HG02938 (cell line): ENCODE measurements at regions not wholly inside any gene's neighbourhood (a gene's known extent, or its start where the extent isn't known, plus 50 kb on each side); places are given as distances from the start of the nearest gene placed in this dataset.
A peak's percentile ranks its signal among the peaks of the same experiment; 100 is the strongest.
"Not testable (repeated sequence)": the region's sequence is repeated elsewhere in the genome, so short reads cannot be mapped to it uniquely, and the experiment has no call there.

Experiments
- ATAC-seq: cut with Tn5 transposase; IDR thresholded peaks from one replicate; pipeline ENCODE4 v1.9.1; 2021; ENCODE audit warnings: mild to moderate bottlenecking, moderate library complexity; ENCODE audit not compliant: unreplicated experiment

GRCh38 chr10:53230651-53231050, 458.1 kb upstream of the MBL2 start:
- ATAC-seq, result no peak

- ATAC-seq, result no peak
Observed at GRCh38 chr10:53223851-53224250, 451.3 kb upstream of the MBL2 start.

GRCh38 chr10:53222806-53223205, 450.2 kb upstream of the MBL2 start:
- ATAC-seq, result no peak

DNA sequence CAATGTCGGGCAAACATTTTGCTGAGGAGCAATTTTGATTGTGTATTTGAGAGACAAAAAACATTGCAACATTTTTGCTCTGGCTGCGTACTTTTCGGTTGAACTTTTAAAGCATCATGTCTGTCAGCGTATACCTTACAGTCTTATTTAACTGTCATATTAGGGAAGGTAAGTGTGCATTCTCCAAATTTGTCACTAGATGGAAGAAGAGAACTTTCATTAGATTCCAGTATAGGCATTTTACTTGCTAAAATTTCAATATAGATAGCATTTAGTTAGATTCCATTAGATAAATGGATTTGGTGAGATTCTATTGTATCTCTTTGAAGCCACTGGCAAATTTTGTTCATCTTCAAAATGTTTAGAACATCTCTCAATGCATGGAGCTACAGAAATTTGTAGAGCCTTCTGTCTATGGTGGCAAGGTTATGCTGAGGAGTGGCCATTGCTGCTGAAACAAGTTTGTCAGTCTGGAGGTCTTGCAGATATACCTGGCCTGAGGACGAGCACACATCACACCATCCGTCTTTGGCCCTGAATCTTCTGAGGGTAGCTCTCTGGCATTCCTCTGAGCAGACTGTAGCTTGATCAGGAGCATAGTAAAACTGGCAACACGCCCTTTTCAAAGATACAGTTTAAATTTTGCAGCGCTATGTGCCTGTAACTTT, 437.5 kb upstream of the MBL2 start:
- no peak for ATAC-seq

GRCh38 chr10:53183733-53184132, 411.1 kb upstream of the MBL2 start:
- ATAC-seq, result no peak

DNA sequence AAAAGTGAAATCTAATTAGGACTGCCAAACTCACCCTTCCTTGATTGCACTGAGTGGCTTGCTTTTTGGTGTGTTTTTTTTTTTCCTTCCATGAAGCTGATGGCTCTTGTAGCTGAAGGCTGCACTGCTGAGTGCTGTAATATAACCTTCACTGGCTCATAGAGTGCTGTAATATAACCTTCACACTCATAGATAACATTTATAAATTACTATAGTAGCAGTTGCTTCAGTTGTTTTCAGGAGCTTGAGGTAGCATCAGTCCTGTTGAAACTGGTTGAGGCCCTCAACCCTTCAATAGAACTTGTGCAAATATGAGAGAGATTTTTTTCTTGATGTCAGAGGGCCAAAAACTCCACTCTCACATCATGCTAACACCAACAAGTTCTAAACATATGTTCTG, 404.9 kb upstream of the MBL2 start:
- no peak for ATAC-seq

DNA sequence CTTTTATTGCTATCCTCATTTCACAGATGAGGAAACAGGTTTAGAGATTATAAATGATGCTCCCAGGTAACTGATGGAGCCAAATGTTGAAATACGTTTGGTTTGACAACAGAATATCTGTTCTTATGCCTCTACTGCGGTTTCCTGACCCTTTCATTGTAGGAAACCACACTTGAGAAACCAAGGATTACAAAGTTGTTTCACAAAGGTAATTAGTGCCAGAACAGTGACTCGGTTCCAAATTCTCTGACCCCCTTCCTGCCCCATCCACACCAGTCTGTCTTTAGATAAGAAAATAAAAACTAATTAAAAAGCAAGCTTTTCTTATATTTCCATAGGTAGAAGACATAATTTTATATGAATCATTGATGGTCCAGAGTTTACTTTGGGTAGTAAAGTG, 393.7 kb upstream of the MBL2 start:
- ATAC-seq, result no peak

DNA sequence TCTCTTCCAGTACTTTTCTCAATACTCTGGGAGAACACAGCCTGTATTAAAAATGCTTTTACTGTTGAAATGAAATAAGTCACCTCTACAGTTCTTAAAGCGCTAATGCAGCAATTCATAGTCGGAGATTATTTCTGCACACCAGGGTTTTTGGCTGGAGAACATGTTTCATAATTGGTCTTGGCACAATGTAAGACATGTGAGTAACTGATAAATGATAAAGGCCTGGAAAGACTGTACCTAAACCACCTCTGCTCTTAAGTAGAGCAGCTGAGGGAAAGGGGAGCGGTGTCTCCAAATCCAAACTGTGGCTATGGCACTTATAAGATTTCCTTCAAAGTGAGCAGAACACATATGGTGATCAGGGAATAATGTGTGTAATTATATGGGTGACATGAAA, 390.3 kb upstream of the MBL2 start:
- no peak for ATAC-seq

- ATAC-seq, result no peak
Observed at GRCh38 chr10:53161231-53161630, 388.6 kb upstream of the MBL2 start.

DNA sequence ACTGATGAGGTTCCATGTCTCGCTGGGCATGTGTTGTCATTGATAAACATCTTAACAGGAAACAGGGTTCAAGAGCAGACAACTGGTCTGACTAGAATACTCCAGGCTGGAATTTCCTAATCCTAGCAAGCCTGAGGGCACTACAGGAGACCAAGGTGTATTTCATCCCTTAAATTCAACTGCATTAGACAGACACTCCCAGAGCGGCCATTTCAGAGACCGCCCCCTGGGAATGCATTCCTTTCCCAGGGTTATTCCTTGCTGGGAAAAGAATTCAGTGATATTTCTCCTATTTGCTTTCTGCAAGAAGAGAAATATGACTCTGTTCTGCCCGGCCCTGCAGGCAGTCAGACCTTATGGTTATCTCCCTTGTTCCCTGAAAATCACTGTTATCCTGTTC, 383.1 kb upstream of the MBL2 start:
- not testable (repeated sequence) for ATAC-seq

- ATAC-seq, result no peak
Observed at GRCh38 chr10:53153831-53154230, 381.2 kb upstream of the MBL2 start.

DNA sequence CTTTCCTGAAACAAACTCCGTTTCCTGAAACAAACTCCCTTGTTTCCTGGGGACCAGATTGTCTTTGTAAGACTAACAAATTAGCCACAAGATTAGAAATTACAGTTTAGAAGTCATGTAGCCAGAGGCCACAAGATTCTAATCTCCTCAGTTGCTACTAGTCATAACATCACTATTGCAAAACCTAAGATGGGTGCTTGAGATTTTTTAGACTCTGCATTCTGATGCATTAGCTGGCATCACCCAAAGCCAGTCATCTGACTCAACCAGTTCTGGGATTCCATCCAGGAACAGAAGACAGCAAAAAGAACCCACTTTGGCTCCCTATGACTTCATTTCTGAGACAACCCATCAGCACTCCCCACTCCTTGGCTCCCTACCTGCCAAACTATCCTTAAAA, 367.9 kb upstream of the MBL2 start:
- ATAC-seq, result no peak

DNA sequence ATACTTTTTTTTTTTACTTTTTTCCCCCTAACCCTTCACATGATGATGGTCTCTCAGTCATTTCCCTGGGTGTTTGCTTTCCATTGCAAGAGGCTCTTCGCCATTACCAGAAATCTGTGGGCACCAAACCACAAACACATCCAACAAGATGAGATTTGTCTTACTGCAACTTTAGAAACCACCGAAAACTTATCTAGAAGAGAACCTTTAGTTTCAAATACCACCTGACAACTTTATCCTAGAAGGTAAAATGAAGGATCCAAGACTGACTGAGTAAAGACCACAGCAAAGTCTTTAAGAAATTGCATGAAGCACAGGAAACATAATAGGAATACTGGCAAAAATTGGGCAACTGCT, 363.3 kb upstream of the MBL2 start:
- ATAC-seq, result peak; percentile 22

DNA sequence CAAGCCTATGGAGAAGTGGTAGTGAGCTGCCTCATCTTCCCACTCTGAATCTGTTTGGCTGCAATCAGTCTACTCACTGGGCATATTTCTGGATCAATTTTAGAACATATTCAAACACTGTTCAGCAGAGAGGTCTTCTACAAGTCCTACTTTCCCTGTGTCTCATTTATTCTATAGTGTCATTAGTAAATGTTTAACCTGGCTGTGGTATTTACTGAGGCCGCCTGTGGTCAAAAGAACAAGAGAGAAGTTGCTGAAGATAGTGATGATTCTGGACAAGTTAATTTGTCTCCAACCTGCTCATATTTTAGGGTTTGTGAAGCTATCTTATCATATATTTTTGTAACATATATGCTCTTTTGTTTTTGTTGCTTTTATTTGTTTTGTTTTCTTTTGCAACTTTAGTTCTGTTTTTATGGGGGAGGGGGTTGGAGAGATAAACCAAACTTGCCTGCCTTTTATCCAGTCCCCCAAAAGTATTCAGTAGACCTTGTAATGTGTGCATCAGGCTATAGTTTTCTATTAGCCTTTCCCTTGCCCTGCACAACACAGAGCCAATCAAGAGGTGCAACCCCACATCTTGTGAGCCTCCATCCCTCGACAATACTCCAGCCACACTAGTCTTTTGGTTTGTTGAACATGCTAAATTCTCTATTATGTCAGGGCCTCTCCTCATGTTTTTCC, 362.8 kb upstream of the MBL2 start:
- ATAC-seq, result peak; percentile 85

GRCh38 chr10:53134050-53134449, 361.5 kb upstream of the MBL2 start:
- no peak for ATAC-seq

DNA sequence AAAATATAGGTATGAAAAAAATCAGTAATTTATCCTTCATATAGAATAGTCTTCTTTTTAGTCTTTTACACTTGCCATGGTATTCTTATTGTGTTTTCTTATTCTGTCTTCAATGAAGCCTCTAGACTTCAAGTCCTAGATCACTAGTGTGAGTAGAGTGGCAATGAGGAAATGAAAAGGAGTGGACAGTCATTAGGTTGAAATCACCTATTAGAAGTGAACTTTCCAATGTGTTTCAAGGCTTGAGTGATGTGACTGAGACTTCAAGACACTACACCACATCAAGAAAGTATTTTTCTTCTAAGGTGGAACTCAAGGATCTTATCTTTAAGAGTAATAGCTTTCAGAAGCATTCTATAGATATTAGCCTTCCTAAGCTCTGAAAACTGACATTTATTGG, 357.8 kb upstream of the MBL2 start:
- no peak for ATAC-seq

DNA sequence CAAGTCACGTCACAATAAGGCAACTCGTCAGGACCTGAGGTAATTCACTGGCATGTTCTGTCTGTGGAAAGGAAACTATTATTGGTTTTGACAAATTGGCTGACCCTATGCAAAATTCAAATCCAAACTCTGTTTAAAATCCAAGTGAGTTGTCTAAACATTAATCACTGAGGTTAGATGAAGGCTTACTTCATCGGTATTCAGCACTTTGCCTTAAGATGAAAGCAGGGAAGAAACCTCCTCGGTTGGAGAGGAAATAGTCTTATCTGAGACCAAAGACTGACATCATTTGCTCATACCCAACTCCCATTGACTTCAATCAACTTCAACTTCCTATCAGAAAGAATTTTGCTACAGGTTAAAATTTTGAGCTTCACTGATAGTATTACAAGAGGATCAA, 355.1 kb upstream of the MBL2 start:
- ATAC-seq, result no peak

DNA sequence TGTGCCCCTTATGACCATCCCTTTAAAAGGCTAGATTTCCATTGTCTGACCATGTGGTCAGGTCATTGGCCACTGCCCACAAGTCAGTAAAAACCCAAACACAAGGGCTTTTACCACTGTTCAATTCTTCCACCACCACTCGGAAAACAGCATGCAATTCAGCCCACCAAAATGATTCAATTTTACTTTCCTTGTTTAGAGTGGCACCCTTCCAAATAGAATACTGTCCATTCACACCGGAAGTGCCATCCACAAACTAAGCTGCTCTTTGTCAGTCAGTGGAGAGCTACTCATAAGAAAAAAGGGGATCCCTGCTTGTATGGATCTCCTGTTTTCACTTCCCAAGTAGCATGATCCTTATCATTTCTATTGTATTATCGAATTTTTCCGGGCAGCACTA, 350.7 kb upstream of the MBL2 start:
- no peak for ATAC-seq

GRCh38 chr10:53122281-53122680, 349.7 kb upstream of the MBL2 start:
- no peak for ATAC-seq

- no peak for ATAC-seq
Observed at GRCh38 chr10:53115660-53116059, 343.1 kb upstream of the MBL2 start.

DNA sequence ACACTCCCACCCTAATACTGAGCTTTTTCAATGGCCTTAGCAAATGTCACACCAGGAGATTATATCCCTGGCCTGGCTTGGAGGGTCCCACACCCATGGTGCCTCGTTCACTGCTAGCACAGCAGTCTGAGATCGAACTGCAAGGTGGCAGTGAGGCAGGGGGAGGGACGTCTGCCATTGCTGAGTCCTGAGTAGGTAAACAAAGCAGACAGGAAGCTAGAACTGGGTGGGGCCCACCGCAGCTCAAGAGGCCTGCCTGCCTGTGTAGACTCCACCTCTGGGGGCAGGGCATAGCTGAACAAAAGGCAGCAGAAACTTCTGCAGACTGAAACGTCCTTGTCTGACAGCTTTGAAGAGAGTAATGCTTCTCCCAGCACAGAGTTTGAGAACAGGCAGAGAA, 338.9 kb upstream of the MBL2 start:
- no peak for ATAC-seq

DNA sequence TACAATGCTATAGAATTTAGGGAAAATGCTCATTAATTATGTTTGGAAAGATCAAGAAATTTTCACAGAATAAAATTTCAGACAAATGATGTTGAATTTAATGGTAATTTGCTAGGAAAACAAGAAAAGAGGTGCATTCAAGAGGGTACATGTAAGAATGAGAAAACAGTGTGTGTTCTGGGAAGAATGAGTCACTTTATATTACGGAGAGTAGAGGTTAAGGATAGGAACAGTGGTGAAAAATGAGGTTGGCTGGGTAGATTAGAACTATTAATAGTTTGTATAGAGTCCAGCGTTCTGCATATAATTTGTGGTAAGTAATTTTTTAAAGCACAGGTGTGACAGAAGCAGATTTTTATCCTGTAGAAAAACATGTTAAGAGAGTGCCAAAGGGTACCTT, 336.7 kb upstream of the MBL2 start:
- ATAC-seq, result no peak

DNA sequence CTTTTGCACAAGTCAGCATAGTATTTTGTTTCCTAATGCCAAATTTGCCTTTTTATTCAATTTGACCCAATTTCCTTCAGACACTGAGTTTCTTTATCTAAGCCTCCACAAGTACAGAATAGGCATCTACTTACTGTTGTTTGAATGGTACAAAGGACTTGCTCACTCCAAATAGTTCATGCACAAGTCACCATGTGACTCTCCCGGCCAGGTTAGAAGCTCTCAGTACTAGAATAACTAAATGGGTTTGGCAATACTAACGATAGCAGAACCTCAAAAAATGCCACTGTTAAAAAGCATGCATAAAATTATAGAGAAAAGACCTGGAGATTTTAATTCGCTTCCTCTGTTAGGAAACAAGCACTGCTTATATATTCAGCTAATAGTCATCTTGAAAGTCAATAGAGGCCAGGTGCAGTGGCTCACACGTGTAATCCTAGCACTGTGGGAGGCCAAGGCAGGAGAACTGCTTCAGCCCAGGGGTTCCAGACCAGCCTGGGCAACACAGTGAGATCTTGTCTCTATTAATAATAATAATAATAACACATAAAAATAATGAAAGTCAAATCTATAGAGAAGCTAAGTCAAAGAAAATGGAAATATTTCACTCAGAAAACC, 335.8 kb upstream of the MBL2 start:
- ATAC-seq, result no peak
